K562 (cell line): ENCODE measurements at regions not wholly inside any gene's neighbourhood (a gene's known extent, or its start where the extent isn't known, plus 50 kb on each side); places are given as distances from the start of the nearest gene placed in this dataset.

Experiments used
- ATAC-seq: fragments of 200-7000 bp; cut with Tn5 transposase; 3 replicates; pipeline ENCODE4 v1.9.1; 2020; ENCODE audit warnings: moderate library complexity
- BruUV-seq: library from RNA; stranded (reverse); fragments of 400-500 nt; replicated peaks from 2 replicates; lab custom pipeline; 2021; lab: Mats Ljungman, UMichigan
- CTCF ChIA-PET: fragments of 300-600 bp; formaldehyde crosslinking; extraction: SDS; loops from one replicate; lab custom pipeline; 2021; ENCODE audit warnings: low intra/inter-chr PET ratio; lab: Yijun Ruan, JAX
- POLR2A ChIA-PET: fragments of 300-600, 350-650 bp; sonication (Branson Sonifier 250); formaldehyde crosslinking; extraction: SDS; loops from one replicate; lab custom pipeline; 2021; ENCODE audit warnings: antibody characterized with exemption, inconsistent platforms; lab: Yijun Ruan, JAX
- DNase-seq, 4 experiments: peaks; one replicate each; pipeline versions ENCODE4 v3.0.0 to v3.0.0-alpha.2; 2011 to 2018; ENCODE audit warnings: low spot score in 3 of 4, mixed read lengths in 3 of 4; ENCODE audit errors: extremely low read depth in 1 of 4
- FAIRE-seq: peaks from 2 replicates; lab custom pipeline; 2011; peaks lifted over from hg19 to GRCh38; lab: Jason Lieb, UNC
- H2AFZ ChIP-seq: 2 replicates; pipeline ENCODE4 v1.6.0; 2011; ENCODE audit warnings: low read depth, low read length, control low read depth, inconsistent platforms
- H3K27ac ChIP-seq: fragments of 200-600 bp; 3 replicates; pipeline ENCODE4 v1.8.0; 2011; ENCODE audit warnings: low read depth, mild to moderate bottlenecking, control low read depth, inconsistent platforms, low read length, moderate library complexity, mixed read lengths; ENCODE audit errors: extremely low read depth
- H3K27me3 ChIP-seq, 2 experiments: fragments of 300-600 bp in 1 of 2; 2 replicates in 1 of 2; 3 replicates in 1 of 2; pipeline versions ENCODE4 v1.6.0 to v1.8.0; 2011; ENCODE audit warnings: inconsistent platforms in 2 of 2, low read length in 2 of 2, mild to moderate bottlenecking in 1 of 2, mixed read lengths in 1 of 2, moderate library complexity in 1 of 2; ENCODE audit not compliant: control insufficient read depth in 2 of 2, insufficient read depth in 2 of 2
- H3K36me3 ChIP-seq: fragments of 300-600 bp; 3 replicates; pipeline ENCODE4 v1.8.0; 2011; ENCODE audit warnings: mild to moderate bottlenecking, low read length, inconsistent platforms; ENCODE audit not compliant: control insufficient read depth, insufficient read depth
- H3K4me1 ChIP-seq, 2 experiments: fragments of 200-600 bp in 1 of 2; replicated peaks in 1 of 2; 2 replicates in 1 of 2; 3 replicates in 1 of 2; pipeline versions ENCODE4 v1.5.1 to v1.8.0; 2011; ENCODE audit warnings: inconsistent platforms in 2 of 2, low read length in 2 of 2, mild to moderate bottlenecking in 1 of 2, mixed read lengths in 1 of 2, moderate library complexity in 1 of 2; ENCODE audit not compliant: control insufficient read depth in 2 of 2, insufficient read depth in 2 of 2
- H3K4me2 ChIP-seq: 2 replicates; pipeline ENCODE4 v1.6.1; 2011; ENCODE audit warnings: low read length, control low read depth, inconsistent platforms, mixed read lengths; ENCODE audit not compliant: insufficient read depth
- H3K4me3 ChIP-seq: fragments of 200-600 bp; sonication (generic), shearing (Covaris generic); 2 replicates; pipeline ENCODE4 v1.5.1; 2016; ENCODE audit warnings: control low read depth, inconsistent platforms
- H3K79me2 ChIP-seq: fragments of 200-600 bp; 3 replicates; pipeline ENCODE4 v1.8.0; 2011; ENCODE audit warnings: low read length, inconsistent platforms; ENCODE audit not compliant: control insufficient read depth, insufficient read depth
- H3K9ac ChIP-seq, 2 experiments: 2 replicates each; pipeline versions ENCODE4 v1.6.0 to v1.6.1; 2011; ENCODE audit warnings: low read depth in 2 of 2, low read length in 2 of 2, control low read depth in 1 of 2, inconsistent platforms in 1 of 2, mild to moderate bottlenecking in 1 of 2, mixed read lengths in 1 of 2; ENCODE audit not compliant: insufficient read depth in 1 of 2
- H3K9me1 ChIP-seq: one replicate; pipeline ENCODE4 v1.6.0; 2011; ENCODE audit warnings: inconsistent platforms, mild to moderate bottlenecking, low read length, moderate library complexity; ENCODE audit not compliant: control insufficient read depth, insufficient read depth
- H3K9me3 ChIP-seq: replicated peaks from 2 replicates; pipeline ENCODE4 v1.5.1; 2011; ENCODE audit warnings: low read depth, low read length, inconsistent platforms; ENCODE audit not compliant: control insufficient read depth, insufficient read depth
- H4K20me1 ChIP-seq: replicated peaks from 2 replicates; pipeline ENCODE4 v1.6.1; 2011; ENCODE audit warnings: low read length, inconsistent platforms, mixed read lengths; ENCODE audit not compliant: control insufficient read depth, insufficient read depth
- ETV1 ChIP-seq: fragments of 450-650 bp; conservative IDR thresholded peaks from 2 replicates; pipeline ENCODE4 v1.6.1; 2016; ENCODE audit warnings: missing genetic modification characterization, control low read depth, low read depth, missing compliant biosample characterization
- MED1 ChIP-seq: sonication (generic); formaldehyde crosslinking; IDR thresholded peaks from 2 replicates; pipeline ENCODE4 v1.8.1; 2023; ENCODE audit warnings: missing genetic modification reagents, borderline replicate concordance
- MEIS2 ChIP-seq: fragments of 450-650 bp; IDR thresholded peaks from 2 replicates; pipeline ENCODE4 v1.6.1; 2014; ENCODE audit warnings: mild to moderate bottlenecking; ENCODE audit not compliant: partially characterized antibody
- PRDM10 ChIP-seq: fragments of 450-650 bp; IDR thresholded peaks from 2 replicates; pipeline ENCODE4 v1.6.1; 2018; ENCODE audit not compliant: partially characterized antibody
- SP2 ChIP-seq: IDR thresholded peaks from 2 replicates; pipeline ENCODE4 v1.6.1; 2011; ENCODE audit warnings: mild to moderate bottlenecking, low read depth, low read length, moderate library complexity; ENCODE audit not compliant: poor library complexity, severe bottlenecking; ENCODE audit errors: extremely low read depth
- ZBTB34 ChIP-seq: fragments of 250-450 bp; sonication (Bioruptor Pico); IDR thresholded peaks from 2 replicates; pipeline ENCODE4 v1.8.0; 2021; ENCODE audit warnings: mild to moderate bottlenecking, moderate library complexity
- WGBS: fragments of 100-300 bp; shearing (Covaris generic); methylation state at CpG from one replicate; pipeline ENCODE4 v1.1.6; 2016; ENCODE audit warnings: low coverage, mixed read lengths; ENCODE audit not compliant: insufficient coverage; ENCODE audit errors: missing lambda C conversion rate; 5-methylcytosine and 5-hydroxymethylcytosine counted together
- in situ Hi-C: fragments of 300-500 bp; cut with MboI; formaldehyde crosslinking; loops from 4 replicates; pipeline ENCODE4 v1.15.0; 2018; ENCODE audit warnings: inconsistent platforms, mixed read lengths
- intact Hi-C: fragments of 100-400 bp; cut with micrococcal nuclease; formaldehyde crosslinking; loops from 2 replicates; pipeline ENCODE4 v1.14.2; 2022

- TF ChIP-seq ETV1 (tag) (no peak), SP2 (no peak), ZBTB34 (no peak), MED1 (CRISPR knock-in tag) (no peak), MEIS2 (no peak), PRDM10 (no peak)
- DNase-seq (no peak), FAIRE-seq (no peak), ATAC-seq (no peak)
- H3K36me3 ChIP-seq = no peaks in the 10 kb centered on the region
- H3K4me1 ChIP-seq = no peaks in the 10 kb centered on the region
- no peak overlapping the region for H3K9ac ChIP-seq
- no peak overlapping the region for H2AFZ ChIP-seq
- H3K27ac ChIP-seq = no peak overlapping the region
- no peaks in the 10 kb centered on the region for H3K9me3 ChIP-seq
- 3% methylated on average over 10 of the region's 10 CpGs for WGBS
- no TSS peak for BruUV-seq
- no peak overlapping the region for H3K4me3 ChIP-seq
- H3K27me3 ChIP-seq = no peaks in the 10 kb centered on the region
- H4K20me1 ChIP-seq = no peaks in the 10 kb centered on the region
- no peaks in the 10 kb centered on the region for H3K9me1 ChIP-seq
- ChIA-PET POLR2A (no interaction called here), CTCF (no interaction called here)
- no peaks in the 10 kb centered on the region for H3K79me2 ChIP-seq
- H3K4me2 ChIP-seq = no peak overlapping the region
- in situ Hi-C loops = no loop called here
- intact Hi-C loops = no loop called here
These were observed 66.5 kb downstream of the CLRN3 start for GRCh38 chr10:127826154-127826725.
